ENCODE measurements at regions not wholly inside any gene's neighbourhood (a gene's known extent, or its start where the extent isn't known, plus 50 kb on each side); places are given as distances from the start of the nearest gene placed in this dataset.

GRCh38 chr6:15042938-15043337 is 202.9 kb upstream of the JARID2 start:
- TF ChIP-seq CTCF (IDR thresholded peaks at IDR 0.05), result no peak
- TF ChIP-seq POLR2AphosphoS5 (IDR thresholded peaks at IDR 0.05), result no peak
- TF ChIP-seq POLR2A (IDR thresholded peaks at IDR 0.05; ENCODE audit: low read depth), result no peak
- TF ChIP-seq EP300 (IDR thresholded peaks at IDR 0.05), result no peak
